CD14-positive monocyte (primary cell): ENCODE measurements at regions not wholly inside any gene's neighbourhood (a gene's known extent, or its start where the extent isn't known, plus 50 kb on each side); places are given as distances from the start of the nearest gene placed in this dataset.

ENCODE experiments used
- DNase-seq, 3 donors: peaks; one replicate each; pipeline ENCODE4 v3.0.0-alpha.2; 2011 to 2022
- H2AFZ ChIP-seq: 2 replicates; pipeline ENCODE4 v1.6.0; 2012; ENCODE audit warnings: mild to moderate bottlenecking, low read depth, low read length, inconsistent platforms; ENCODE audit not compliant: insufficient read depth, poor library complexity, severe bottlenecking
- H3K27ac ChIP-seq, 2 donors: 1 replicate in 1 of 2; 2 replicates in 1 of 2; pipeline ENCODE4 v1.5.1; 2012 to 2013; ENCODE audit warnings: low read length in 2 of 2, control low read depth in 1 of 2, inconsistent platforms in 1 of 2, low read depth in 1 of 2, mild to moderate bottlenecking in 1 of 2
- H3K27me3 ChIP-seq, 2 donors: one replicate each; pipeline versions ENCODE4 v1.6.0 to v1.6.1; 2011 to 2013; ENCODE audit warnings: low read length in 2 of 2; ENCODE audit not compliant: control insufficient read depth in 2 of 2, insufficient read depth in 2 of 2
- H3K36me3 ChIP-seq, 2 donors: replicated peaks in 1 of 2; 1 replicate in 1 of 2; 2 replicates in 1 of 2; pipeline versions ENCODE4 v1.5.1 to v1.6.1; 2012 to 2013; ENCODE audit warnings: low read length in 2 of 2, control low read depth in 1 of 2, inconsistent platforms in 1 of 2, mild to moderate bottlenecking in 1 of 2; ENCODE audit not compliant: insufficient read depth in 2 of 2, control insufficient read depth in 1 of 2
- H3K4me1 ChIP-seq, 2 donors: 1 replicate in 1 of 2; 2 replicates in 1 of 2; pipeline versions ENCODE4 v1.5.1 to v1.6.1; 2012 to 2013; ENCODE audit warnings: low read length in 2 of 2, control low read depth in 1 of 2, inconsistent platforms in 1 of 2, mild to moderate bottlenecking in 1 of 2, moderate library complexity in 1 of 2; ENCODE audit not compliant: insufficient read depth in 2 of 2, control insufficient read depth in 1 of 2
- H3K4me2 ChIP-seq: replicated peaks from 2 replicates; pipeline ENCODE3; 2012; ENCODE audit warnings: low read length, moderate library complexity, mild to moderate bottlenecking; ENCODE audit not compliant: poor library complexity, severe bottlenecking; ENCODE audit errors: extremely low read depth
- H3K4me3 ChIP-seq, 3 experiments: fragments of 200-600 bp in 1 of 3; sonication (generic) in 1 of 3; replicated peaks in 1 of 3; 1 replicate in 2 of 3; 2 replicates in 1 of 3; pipeline ENCODE4 v1.5.1; 2011 to 2013; ENCODE audit warnings: low read length in 3 of 3, mild to moderate bottlenecking in 3 of 3, control low read depth in 2 of 3, low read depth in 2 of 3, inconsistent platforms in 1 of 3, moderate library complexity in 1 of 3
- H3K79me2 ChIP-seq: 2 replicates; pipeline ENCODE4 v1.6.0; 2012; ENCODE audit warnings: mild to moderate bottlenecking, control low read depth, inconsistent platforms, low read length, moderate library complexity; ENCODE audit not compliant: insufficient read depth
- H3K9ac ChIP-seq: 2 replicates; pipeline ENCODE4 v1.6.0; 2017; ENCODE audit warnings: low read length, mild to moderate bottlenecking; ENCODE audit not compliant: insufficient read depth, poor library complexity, severe bottlenecking
- H3K9me3 ChIP-seq, 2 donors: replicated peaks in 1 of 2; 1 replicate in 1 of 2; 2 replicates in 1 of 2; pipeline versions ENCODE4 v1.5.1 to v1.6.1; 2012 to 2013; ENCODE audit warnings: low read length in 2 of 2, control low read depth in 1 of 2; ENCODE audit not compliant: control insufficient read depth in 1 of 2, insufficient read depth in 1 of 2
- H4K20me1 ChIP-seq: 2 replicates; pipeline ENCODE4 v1.6.0; 2012; ENCODE audit warnings: mild to moderate bottlenecking, low read length, control low read depth, moderate library complexity; ENCODE audit not compliant: insufficient read depth
- H3K27ac Mint-ChIP-seq, 7 donors: one replicate each; pipeline ENCODE4 v1.8.0; 2020; ENCODE audit warnings: mild to moderate bottlenecking in 7 of 7, mixed read lengths in 7 of 7, moderate library complexity in 6 of 7, inconsistent platforms in 2 of 7
- H3K27me3 Mint-ChIP-seq, 3 donors: one replicate each; pipeline ENCODE4 v1.8.0; 2021 to 2022; ENCODE audit warnings: low read depth in 3 of 3, mild to moderate bottlenecking in 3 of 3, mixed read lengths in 3 of 3, moderate library complexity in 3 of 3, inconsistent platforms in 1 of 3
- H3K36me3 Mint-ChIP-seq, 2 donors: one replicate each; pipeline ENCODE4 v1.8.0; 2020; ENCODE audit warnings: mixed read lengths in 2 of 2, inconsistent platforms in 1 of 2, mild to moderate bottlenecking in 1 of 2
- H3K4me1 Mint-ChIP-seq: one replicate; pipeline ENCODE4 v1.8.0; 2020; ENCODE audit warnings: mild to moderate bottlenecking, mixed read lengths
- H3K4me3 Mint-ChIP-seq, 2 donors: one replicate each; pipeline ENCODE4 v1.8.0; 2020; ENCODE audit warnings: mild to moderate bottlenecking in 2 of 2, mixed read lengths in 2 of 2, moderate library complexity in 1 of 2
- H3K9me3 Mint-ChIP-seq, 7 donors: one replicate each; pipeline ENCODE4 v1.8.0; 2020 to 2022; ENCODE audit warnings: mixed read lengths in 7 of 7, mild to moderate bottlenecking in 6 of 7, moderate library complexity in 6 of 7, inconsistent platforms in 2 of 7
- WGBS: methylation state at CpG from one replicate; pipeline ENCODE4 v1.1.5; 2013; ENCODE audit warnings: missing lambda C conversion rate; ENCODE audit not compliant: insufficient coverage; 5-methylcytosine and 5-hydroxymethylcytosine counted together
- intact Hi-C, 2 donors: fragments of 100-400 bp; cut with micrococcal nuclease; formaldehyde crosslinking; loops; one replicate each; pipeline versions ENCODE4 v1.15.0 to v1.15.1; 2023
- TF ChIP-seq, protein P1 (sequence below): fragments of 200-600 bp; IDR thresholded peaks from one replicate; pipeline ENCODE4 v1.8.0; 2022; ENCODE audit warnings: antibody characterized with exemption, mild to moderate bottlenecking

DNA sequence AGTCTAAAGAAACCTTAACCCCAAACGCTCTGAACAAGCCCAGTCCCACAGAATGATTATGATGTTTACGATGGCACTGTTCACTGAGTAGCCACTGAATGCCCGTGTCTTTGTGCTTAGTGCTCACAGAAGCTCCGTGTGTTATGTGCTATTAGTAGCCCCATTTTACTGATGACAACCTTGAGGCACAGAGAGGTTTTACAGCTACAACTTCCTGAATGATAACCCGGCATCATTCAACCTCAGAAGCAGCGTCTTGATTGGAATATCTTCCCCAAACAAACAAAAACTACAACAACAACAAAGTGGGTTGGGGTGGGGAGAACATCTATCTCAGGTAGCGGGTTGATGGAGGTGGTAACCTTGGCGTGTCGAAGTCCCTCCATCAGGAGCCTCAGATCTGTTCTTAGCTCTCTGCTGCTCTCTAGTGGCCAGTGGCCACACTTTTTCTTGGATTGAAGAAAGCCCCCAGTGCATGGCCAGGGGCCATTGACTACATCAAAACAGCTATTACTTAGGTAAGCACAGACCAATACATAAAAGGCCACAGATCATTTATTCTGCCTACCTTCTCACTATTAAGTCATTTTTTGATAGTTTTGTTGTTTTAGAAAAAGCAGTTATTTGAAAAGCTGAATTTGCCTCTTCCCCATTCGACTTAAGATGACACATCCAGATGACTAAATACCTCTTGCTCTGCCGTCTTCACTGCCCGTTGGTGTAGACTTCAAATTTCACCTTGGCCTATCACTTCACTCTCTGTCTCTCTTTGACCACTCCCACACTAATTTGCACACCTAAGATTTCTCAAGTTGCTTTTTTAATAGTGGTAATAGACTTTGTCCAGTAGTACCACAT lies 376.9 kb downstream of the GALC start:
- TF ChIP-seq, protein P1, sequence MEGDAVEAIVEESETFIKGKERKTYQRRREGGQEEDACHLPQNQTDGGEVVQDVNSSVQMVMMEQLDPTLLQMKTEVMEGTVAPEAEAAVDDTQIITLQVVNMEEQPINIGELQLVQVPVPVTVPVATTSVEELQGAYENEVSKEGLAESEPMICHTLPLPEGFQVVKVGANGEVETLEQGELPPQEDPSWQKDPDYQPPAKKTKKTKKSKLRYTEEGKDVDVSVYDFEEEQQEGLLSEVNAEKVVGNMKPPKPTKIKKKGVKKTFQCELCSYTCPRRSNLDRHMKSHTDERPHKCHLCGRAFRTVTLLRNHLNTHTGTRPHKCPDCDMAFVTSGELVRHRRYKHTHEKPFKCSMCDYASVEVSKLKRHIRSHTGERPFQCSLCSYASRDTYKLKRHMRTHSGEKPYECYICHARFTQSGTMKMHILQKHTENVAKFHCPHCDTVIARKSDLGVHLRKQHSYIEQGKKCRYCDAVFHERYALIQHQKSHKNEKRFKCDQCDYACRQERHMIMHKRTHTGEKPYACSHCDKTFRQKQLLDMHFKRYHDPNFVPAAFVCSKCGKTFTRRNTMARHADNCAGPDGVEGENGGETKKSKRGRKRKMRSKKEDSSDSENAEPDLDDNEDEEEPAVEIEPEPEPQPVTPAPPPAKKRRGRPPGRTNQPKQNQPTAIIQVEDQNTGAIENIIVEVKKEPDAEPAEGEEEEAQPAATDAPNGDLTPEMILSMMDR, result peak; percentile 77
- peaks cover 2 to 12% (median 7%) of the 10 kb centered on the region in 7 donors for H3K9me3 Mint-ChIP-seq
- no peaks in the 10 kb centered on the region for H3K4me1 ChIP-seq
- peak overlapping the region in 1 of 2 donors; percentile 4 for H3K4me3 Mint-ChIP-seq
- H3K27me3 ChIP-seq, result no peaks in the 10 kb centered on the region
- H3K27me3 Mint-ChIP-seq, result peaks cover 0 to 1% (median 0%) of the 10 kb centered on the region in 3 donors
- no peaks in the 10 kb centered on the region for H3K4me1 Mint-ChIP-seq
- H3K79me2 ChIP-seq, result no peaks in the 10 kb centered on the region
- no peak overlapping the region for H3K27ac ChIP-seq
- no peak overlapping the region for H3K4me3 ChIP-seq
- intact Hi-C loops, result no loop called here
- H4K20me1 ChIP-seq, result no peaks in the 10 kb centered on the region
- DNase-seq, result peak in 2 of 3 donors; percentile 1 to 4
- no peak overlapping the region for H3K4me2 ChIP-seq
- H3K9ac ChIP-seq, result no peak overlapping the region
- H2AFZ ChIP-seq, result no peak overlapping the region
- H3K27ac Mint-ChIP-seq, result no peak overlapping the region
- no peaks in the 10 kb centered on the region for H3K36me3 Mint-ChIP-seq
- no peaks in the 10 kb centered on the region for H3K36me3 ChIP-seq
- peaks cover 3% of the 10 kb centered on the region in 2 donors for H3K9me3 ChIP-seq
- WGBS, result 63% methylated on average over 3 of the region's 12 CpGs

DNA sequence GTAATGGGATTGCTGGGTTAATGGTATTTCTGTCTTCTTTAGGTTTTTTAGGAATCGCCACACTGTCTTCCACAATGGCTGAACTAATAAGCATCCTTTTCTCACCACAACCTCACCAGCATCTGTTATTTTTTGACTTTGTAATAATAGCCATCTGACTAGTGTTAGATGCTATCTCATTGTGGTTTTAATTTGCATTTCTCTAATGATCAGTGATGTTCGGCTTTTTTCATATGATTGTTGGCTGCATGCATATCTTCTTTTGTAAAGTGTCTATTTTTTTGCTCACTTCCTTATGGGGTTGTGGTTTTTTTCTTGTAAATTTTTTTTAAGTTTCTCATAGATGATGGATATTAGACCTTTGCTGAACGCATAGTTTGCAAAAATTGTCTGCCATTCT lies 377.9 kb downstream of the GALC start:
- Histone ChIP-seq H3K9ac (no peak overlapping the region), H3K4me3 (no peak overlapping the region), H3K27me3 (no peaks in the 10 kb centered on the region), H3K4me1 (no peaks in the 10 kb centered on the region), H3K4me2 (no peak overlapping the region), H4K20me1 (no peaks in the 10 kb centered on the region), H3K27ac (no peak overlapping the region), H3K79me2 (no peaks in the 10 kb centered on the region), H2AFZ (no peak overlapping the region), H3K9me3 (no peaks in the 10 kb centered on the region), H3K36me3 (no peaks in the 10 kb centered on the region)
- intact Hi-C loops, result no loop called here
- no peak overlapping the region for H3K27ac Mint-ChIP-seq
- WGBS, result no CpG with 5 or more reads among the region's 3 CpGs
- H3K27me3 Mint-ChIP-seq, result peaks cover 0 to 1% (median 0%) of the 10 kb centered on the region in 3 donors
- no peak for DNase-seq
- no peaks in the 10 kb centered on the region for H3K36me3 Mint-ChIP-seq
- H3K4me3 Mint-ChIP-seq, result no peak overlapping the region
- TF ChIP-seq, protein P1, result no peak
- H3K9me3 Mint-ChIP-seq, result peaks cover 0 to 7% (median 2%) of the 10 kb centered on the region in 7 donors
- H3K4me1 Mint-ChIP-seq, result no peaks in the 10 kb centered on the region
